ENCODE measurements at regions not wholly inside any gene's neighbourhood (a gene's known extent, or its start where the extent isn't known, plus 50 kb on each side); places are given as distances from the start of the nearest gene placed in this dataset.

GRCh38 chr4:11139871-11140270 is 288.8 kb downstream of the HS3ST1 start:
- no peak overlapping the region for H3K4me2 ChIP-seq (ENCODE audit: insufficient read depth, low read length)
- no peaks in the 10 kb centered on the region for H3K27me3 ChIP-seq (ENCODE audit: insufficient read depth, low read length, poor library complexity)
- H3K9me3 ChIP-seq (ENCODE audit: insufficient read depth, low read length, severe bottlenecking): no peaks in the 10 kb centered on the region
- DNase-seq (no peak), ATAC-seq (ENCODE audit: insufficient read depth, low read depth) (no peak)
- TF ChIP-seq EZH2 (IDR thresholded peaks at IDR 0.05; ENCODE audit: borderline replicate concordance, low read depth, low read length, severe bottlenecking): no peak
- H3K9ac ChIP-seq (ENCODE audit: low read depth, low read length): no peak overlapping the region
- H3K4me1 ChIP-seq (ENCODE audit: insufficient read depth, low read length): no peaks in the 10 kb centered on the region
- no peak overlapping the region for H3K4me3 ChIP-seq (ENCODE audit: low read depth in 1 of 2, low read length in 2 of 2)
- H3K27ac ChIP-seq (ENCODE audit: low read length): no peak overlapping the region
- no peaks in the 10 kb centered on the region for H3K79me2 ChIP-seq (ENCODE audit: insufficient read depth, low read length)
- H3K36me3 ChIP-seq (ENCODE audit: insufficient read depth, low read length): no peaks in the 10 kb centered on the region
- H4K20me1 ChIP-seq (ENCODE audit: insufficient read depth, low read length): no peaks in the 10 kb centered on the region
- H2AFZ ChIP-seq (ENCODE audit: low read depth, low read length): no peak overlapping the region

GRCh38 chr4:11138964-11139363 is 289.7 kb downstream of the HS3ST1 start:
- no peaks in the 10 kb centered on the region for H4K20me1 ChIP-seq (ENCODE audit: insufficient read depth, low read length)
- H2AFZ ChIP-seq (ENCODE audit: low read depth, low read length): no peak overlapping the region
- H3K4me1 ChIP-seq (ENCODE audit: insufficient read depth, low read length): no peaks in the 10 kb centered on the region
- no peak overlapping the region for H3K4me2 ChIP-seq (ENCODE audit: insufficient read depth, low read length)
- no peaks in the 10 kb centered on the region for H3K79me2 ChIP-seq (ENCODE audit: insufficient read depth, low read length)
- no peak overlapping the region for H3K9ac ChIP-seq (ENCODE audit: low read depth, low read length)
- no peaks in the 10 kb centered on the region for H3K27me3 ChIP-seq (ENCODE audit: insufficient read depth, low read length, poor library complexity)
- H3K36me3 ChIP-seq (ENCODE audit: insufficient read depth, low read length): no peaks in the 10 kb centered on the region
- TF ChIP-seq EZH2 (IDR thresholded peaks at IDR 0.05; ENCODE audit: borderline replicate concordance, low read depth, low read length, severe bottlenecking): no peak
- TF ChIP-seq, protein P1, sequence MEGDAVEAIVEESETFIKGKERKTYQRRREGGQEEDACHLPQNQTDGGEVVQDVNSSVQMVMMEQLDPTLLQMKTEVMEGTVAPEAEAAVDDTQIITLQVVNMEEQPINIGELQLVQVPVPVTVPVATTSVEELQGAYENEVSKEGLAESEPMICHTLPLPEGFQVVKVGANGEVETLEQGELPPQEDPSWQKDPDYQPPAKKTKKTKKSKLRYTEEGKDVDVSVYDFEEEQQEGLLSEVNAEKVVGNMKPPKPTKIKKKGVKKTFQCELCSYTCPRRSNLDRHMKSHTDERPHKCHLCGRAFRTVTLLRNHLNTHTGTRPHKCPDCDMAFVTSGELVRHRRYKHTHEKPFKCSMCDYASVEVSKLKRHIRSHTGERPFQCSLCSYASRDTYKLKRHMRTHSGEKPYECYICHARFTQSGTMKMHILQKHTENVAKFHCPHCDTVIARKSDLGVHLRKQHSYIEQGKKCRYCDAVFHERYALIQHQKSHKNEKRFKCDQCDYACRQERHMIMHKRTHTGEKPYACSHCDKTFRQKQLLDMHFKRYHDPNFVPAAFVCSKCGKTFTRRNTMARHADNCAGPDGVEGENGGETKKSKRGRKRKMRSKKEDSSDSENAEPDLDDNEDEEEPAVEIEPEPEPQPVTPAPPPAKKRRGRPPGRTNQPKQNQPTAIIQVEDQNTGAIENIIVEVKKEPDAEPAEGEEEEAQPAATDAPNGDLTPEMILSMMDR (IDR thresholded peaks at IDR 0.05; ENCODE audit: borderline replicate concordance, extremely low read depth, low read length, poor library complexity, severe bottlenecking): no peak
- ATAC-seq (ENCODE audit: insufficient read depth, low read depth) (no peak), DNase-seq (no peak)
- no peak overlapping the region for H3K27ac ChIP-seq (ENCODE audit: low read length)
- H3K4me3 ChIP-seq (ENCODE audit: low read depth in 1 of 2, low read length in 2 of 2): no peak overlapping the region
- no peaks in the 10 kb centered on the region for H3K9me3 ChIP-seq (ENCODE audit: insufficient read depth, low read length, severe bottlenecking)

GRCh38 chr4:11134705-11135104 is 294.0 kb downstream of the HS3ST1 start:
- no peaks in the 10 kb centered on the region for H3K79me2 ChIP-seq (ENCODE audit: insufficient read depth, low read length)
- no peaks in the 10 kb centered on the region for H4K20me1 ChIP-seq (ENCODE audit: insufficient read depth, low read length)
- H3K4me2 ChIP-seq (ENCODE audit: insufficient read depth, low read length): no peak overlapping the region
- no peak for DNase-seq
- H2AFZ ChIP-seq (ENCODE audit: low read depth, low read length): no peak overlapping the region
- no peaks in the 10 kb centered on the region for H3K9me3 ChIP-seq (ENCODE audit: insufficient read depth, low read length, severe bottlenecking)
- TF ChIP-seq EZH2 (IDR thresholded peaks at IDR 0.05; ENCODE audit: borderline replicate concordance, low read depth, low read length, severe bottlenecking): no peak
- TF ChIP-seq, protein P1 (IDR thresholded peaks at IDR 0.05; ENCODE audit: borderline replicate concordance, extremely low read depth, low read length, poor library complexity, severe bottlenecking): no peak
- no peaks in the 10 kb centered on the region for H3K27me3 ChIP-seq (ENCODE audit: insufficient read depth, low read length, poor library complexity)
- no peak for ATAC-seq (ENCODE audit: insufficient read depth, low read depth)
- no peaks in the 10 kb centered on the region for H3K36me3 ChIP-seq (ENCODE audit: insufficient read depth, low read length)
- H3K4me3 ChIP-seq (ENCODE audit: low read depth in 1 of 2, low read length in 2 of 2): no peak overlapping the region
- no peaks in the 10 kb centered on the region for H3K4me1 ChIP-seq (ENCODE audit: insufficient read depth, low read length)
- no peak overlapping the region for H3K9ac ChIP-seq (ENCODE audit: low read depth, low read length)
- H3K27ac ChIP-seq (ENCODE audit: low read length): no peak overlapping the region

GRCh38 chr4:11133868-11134267 is 294.8 kb downstream of the HS3ST1 start:
- no peak for DNase-seq
- H3K4me2 ChIP-seq (ENCODE audit: insufficient read depth, low read length): no peak overlapping the region
- no peak overlapping the region for H3K4me3 ChIP-seq (ENCODE audit: low read depth in 1 of 2, low read length in 2 of 2)
- H3K27ac ChIP-seq (ENCODE audit: low read length): no peak overlapping the region
- no peaks in the 10 kb centered on the region for H3K79me2 ChIP-seq (ENCODE audit: insufficient read depth, low read length)
- no peak overlapping the region for H2AFZ ChIP-seq (ENCODE audit: low read depth, low read length)
- H3K36me3 ChIP-seq (ENCODE audit: insufficient read depth, low read length): no peaks in the 10 kb centered on the region
- TF ChIP-seq EZH2 (IDR thresholded peaks at IDR 0.05; ENCODE audit: borderline replicate concordance, low read depth, low read length, severe bottlenecking): no peak
- TF ChIP-seq, protein P1 (IDR thresholded peaks at IDR 0.05; ENCODE audit: borderline replicate concordance, extremely low read depth, low read length, poor library complexity, severe bottlenecking): no peak
- no peaks in the 10 kb centered on the region for H3K27me3 ChIP-seq (ENCODE audit: insufficient read depth, low read length, poor library complexity)
- no peaks in the 10 kb centered on the region for H3K4me1 ChIP-seq (ENCODE audit: insufficient read depth, low read length)
- H4K20me1 ChIP-seq (ENCODE audit: insufficient read depth, low read length): no peaks in the 10 kb centered on the region
- no peak for ATAC-seq (ENCODE audit: insufficient read depth, low read depth)
- H3K9me3 ChIP-seq (ENCODE audit: insufficient read depth, low read length, severe bottlenecking): no peaks in the 10 kb centered on the region
- H3K9ac ChIP-seq (ENCODE audit: low read depth, low read length): no peak overlapping the region

Data from DND-41 (cell line).